ENCODE measurements at regions not wholly inside any gene's neighbourhood (a gene's known extent, or its start where the extent isn't known, plus 50 kb on each side); places are given as distances from the start of the nearest gene placed in this dataset.
"Not testable (repeated sequence)": the region's sequence is repeated elsewhere in the genome, so short reads cannot be mapped to it uniquely, and the experiment has no call there.

DNA sequence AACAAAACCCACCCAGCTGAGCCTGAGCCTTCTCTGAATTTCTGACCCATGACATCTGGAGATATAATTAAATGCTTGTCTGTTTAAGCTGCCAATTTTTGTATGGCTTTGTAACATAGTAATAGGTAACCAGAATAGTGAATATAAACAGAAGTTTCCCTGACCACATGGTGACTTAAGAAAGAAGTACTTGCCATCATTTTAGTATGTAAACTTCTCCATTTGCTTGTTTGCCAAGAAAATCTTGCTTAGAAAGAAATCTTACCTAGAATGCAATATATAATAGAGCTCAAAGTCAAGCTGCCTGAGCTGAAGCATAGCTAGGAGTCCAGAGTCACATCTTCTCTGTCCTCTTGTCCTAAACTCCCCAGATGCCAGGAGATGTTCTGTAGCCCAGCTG lies 117.0 kb downstream of the PCSK1 start:
- TF ChIP-seq, protein P1, sequence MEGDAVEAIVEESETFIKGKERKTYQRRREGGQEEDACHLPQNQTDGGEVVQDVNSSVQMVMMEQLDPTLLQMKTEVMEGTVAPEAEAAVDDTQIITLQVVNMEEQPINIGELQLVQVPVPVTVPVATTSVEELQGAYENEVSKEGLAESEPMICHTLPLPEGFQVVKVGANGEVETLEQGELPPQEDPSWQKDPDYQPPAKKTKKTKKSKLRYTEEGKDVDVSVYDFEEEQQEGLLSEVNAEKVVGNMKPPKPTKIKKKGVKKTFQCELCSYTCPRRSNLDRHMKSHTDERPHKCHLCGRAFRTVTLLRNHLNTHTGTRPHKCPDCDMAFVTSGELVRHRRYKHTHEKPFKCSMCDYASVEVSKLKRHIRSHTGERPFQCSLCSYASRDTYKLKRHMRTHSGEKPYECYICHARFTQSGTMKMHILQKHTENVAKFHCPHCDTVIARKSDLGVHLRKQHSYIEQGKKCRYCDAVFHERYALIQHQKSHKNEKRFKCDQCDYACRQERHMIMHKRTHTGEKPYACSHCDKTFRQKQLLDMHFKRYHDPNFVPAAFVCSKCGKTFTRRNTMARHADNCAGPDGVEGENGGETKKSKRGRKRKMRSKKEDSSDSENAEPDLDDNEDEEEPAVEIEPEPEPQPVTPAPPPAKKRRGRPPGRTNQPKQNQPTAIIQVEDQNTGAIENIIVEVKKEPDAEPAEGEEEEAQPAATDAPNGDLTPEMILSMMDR (IDR thresholded peaks at IDR 0.05) = no peak

DNA sequence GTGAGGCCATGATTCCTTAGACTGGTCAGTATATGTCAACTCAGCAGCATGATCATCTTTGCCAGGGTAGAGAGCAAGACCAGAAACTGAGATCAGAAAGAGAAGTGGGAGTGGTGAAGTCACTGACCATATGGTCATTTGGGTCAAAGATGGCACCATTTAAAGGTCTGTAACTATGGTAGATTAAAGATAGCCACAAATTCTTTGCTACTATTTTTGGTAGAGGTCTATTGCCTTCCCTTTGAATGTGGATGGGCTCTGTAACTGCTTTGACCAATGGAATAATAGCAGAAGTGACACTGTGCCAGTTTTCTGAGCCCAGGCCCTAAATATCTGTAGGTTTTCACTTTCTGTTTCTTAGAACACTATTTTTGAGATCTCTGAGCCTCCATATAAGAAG lies 117.6 kb downstream of the PCSK1 start:
- Histone ChIP-seq H3K36me3 (no peaks in the 10 kb centered on the region), H3K27me3 (replicated peaks; ENCODE audit: insufficient read depth) (no peaks in the 10 kb centered on the region), H3K4me1 (ENCODE audit: control insufficient read depth in 1 of 2, low read depth in 2 of 2) (peaks cover 0 to 8% of the 10 kb centered on the region in 2 donors), H3K9me3 (no peaks in the 10 kb centered on the region), H3K27ac (no peak overlapping the region), H3K4me3 (no peak overlapping the region)
- no peak for ATAC-seq (ENCODE audit: insufficient number of reproducible peaks, low FRiP score, low read depth)
- DNase-seq (ENCODE audit: low spot score) = no peak
- TF ChIP-seq, protein P1 (IDR thresholded peaks at IDR 0.05) = no peak

More for the DNA sequence above, 117.0 kb downstream of the PCSK1 start:
- H3K4me3 ChIP-seq = no peak overlapping the region
- H3K36me3 ChIP-seq = no peaks in the 10 kb centered on the region
- H3K27ac ChIP-seq = no peak overlapping the region
- no peak for ATAC-seq (ENCODE audit: insufficient number of reproducible peaks, low FRiP score, low read depth)
- H3K27me3 ChIP-seq (replicated peaks; ENCODE audit: insufficient read depth) = no peaks in the 10 kb centered on the region
- peaks cover 0 to 8% of the 10 kb centered on the region in 2 donors for H3K4me1 ChIP-seq (ENCODE audit: control insufficient read depth in 1 of 2, low read depth in 2 of 2)
- no peaks in the 10 kb centered on the region for H3K9me3 ChIP-seq
- DNase-seq (ENCODE audit: low spot score) = no peak

DNA sequence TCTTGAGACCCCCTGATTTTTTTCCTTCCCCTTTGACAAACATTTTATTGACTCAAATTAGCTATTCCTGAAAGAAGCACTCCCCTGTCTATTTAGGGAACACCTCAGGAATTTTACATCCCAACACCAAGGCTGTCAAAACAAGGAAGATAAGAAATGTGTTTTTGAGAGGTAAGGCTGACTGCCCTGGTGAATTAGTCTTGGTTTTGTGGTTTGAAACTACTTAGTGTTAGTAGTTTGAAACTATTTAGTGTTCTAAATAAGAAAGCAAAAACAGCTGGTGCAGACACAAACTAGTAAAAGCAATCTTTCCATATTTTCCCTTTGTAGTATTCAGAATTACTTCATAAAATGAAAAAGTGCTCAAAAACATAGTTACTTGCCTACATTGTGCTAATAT lies 120.7 kb downstream of the PCSK1 start:
- DNase-seq (ENCODE audit: low spot score) (no peak), ATAC-seq (ENCODE audit: insufficient number of reproducible peaks, low FRiP score, low read depth) (no peak)
- TF ChIP-seq, protein P1 (IDR thresholded peaks at IDR 0.05) = no peak
- Histone ChIP-seq H3K36me3 (no peaks in the 10 kb centered on the region), H3K27ac (no peak overlapping the region), H3K4me3 (no peak overlapping the region), H3K27me3 (replicated peaks; ENCODE audit: insufficient read depth) (no peaks in the 10 kb centered on the region), H3K4me1 (ENCODE audit: control insufficient read depth in 1 of 2, low read depth in 2 of 2) (peaks cover 0 to 8% of the 10 kb centered on the region in 2 donors), H3K9me3 (no peaks in the 10 kb centered on the region)

DNA sequence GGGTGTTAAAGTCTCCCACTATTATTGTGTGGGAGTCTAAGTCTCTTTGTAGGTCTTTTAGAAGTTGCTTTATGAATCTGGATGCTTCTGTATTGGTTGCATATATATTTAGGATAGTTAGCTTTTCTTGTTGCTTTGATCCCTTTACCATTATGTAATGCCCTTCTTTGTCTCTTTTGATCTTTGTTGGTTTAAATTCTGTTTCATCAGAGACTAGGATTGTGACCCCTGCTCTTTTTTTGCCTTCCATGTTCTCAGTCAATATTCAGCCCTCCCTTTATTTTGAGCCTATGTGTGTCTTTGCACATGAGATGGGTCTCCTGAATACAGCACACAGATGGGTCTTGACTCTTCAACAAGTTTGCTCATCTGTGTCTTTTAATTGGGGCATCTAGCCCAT lies 126.0 kb downstream of the PCSK1 start:
- H3K9me3 ChIP-seq; ATAC-seq (ENCODE audit: insufficient number of reproducible peaks, low FRiP score, low read depth); H3K27ac ChIP-seq; H3K4me3 ChIP-seq; H3K27me3 ChIP-seq (replicated peaks; ENCODE audit: insufficient read depth); H3K4me1 ChIP-seq (ENCODE audit: control insufficient read depth in 1 of 2, low read depth in 2 of 2); DNase-seq (ENCODE audit: low spot score); H3K36me3 ChIP-seq: not testable (repeated sequence)

DNA sequence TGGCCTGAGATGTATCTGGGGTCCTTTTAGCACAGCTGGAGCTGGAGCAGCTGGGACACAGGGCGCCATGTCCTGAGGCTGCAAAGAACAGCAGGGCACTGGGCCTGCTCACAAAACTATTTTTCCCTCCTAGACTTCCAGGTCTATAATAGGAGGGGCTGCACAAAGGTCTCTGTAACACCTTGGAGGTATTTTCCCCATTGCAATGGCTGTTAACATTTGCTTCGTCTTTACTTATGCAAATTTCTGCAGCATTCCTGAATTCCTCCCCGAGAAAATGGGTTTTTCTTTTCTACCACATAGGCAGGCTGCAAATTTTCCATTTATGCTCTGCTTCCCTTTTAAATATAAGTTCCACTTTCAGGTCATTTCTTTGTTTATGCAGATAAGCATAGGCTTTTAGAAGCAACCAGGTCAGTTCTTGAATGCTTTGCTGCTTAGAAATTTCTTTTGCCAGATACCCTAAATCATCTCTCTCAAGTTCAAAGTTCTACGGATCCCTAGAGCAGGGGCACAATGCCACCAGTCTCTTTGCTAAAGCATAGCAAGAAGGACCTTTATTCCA lies 130.8 kb downstream of the PCSK1 start:
- H3K36me3 ChIP-seq = no peaks in the 10 kb centered on the region
- no peaks in the 10 kb centered on the region for H3K27me3 ChIP-seq (replicated peaks; ENCODE audit: insufficient read depth)
- no peak overlapping the region for H3K27ac ChIP-seq
- H3K4me1 ChIP-seq (ENCODE audit: control insufficient read depth in 1 of 2, low read depth in 2 of 2) = peaks cover 11 to 14% of the 10 kb centered on the region in 2 donors
- DNase-seq (ENCODE audit: low spot score) (no peak), ATAC-seq (ENCODE audit: insufficient number of reproducible peaks, low FRiP score, low read depth) (no peak)
- TF ChIP-seq, protein P1 (IDR thresholded peaks at IDR 0.05) = no peak
- no peak overlapping the region for H3K4me3 ChIP-seq
- no peaks in the 10 kb centered on the region for H3K9me3 ChIP-seq

DNA sequence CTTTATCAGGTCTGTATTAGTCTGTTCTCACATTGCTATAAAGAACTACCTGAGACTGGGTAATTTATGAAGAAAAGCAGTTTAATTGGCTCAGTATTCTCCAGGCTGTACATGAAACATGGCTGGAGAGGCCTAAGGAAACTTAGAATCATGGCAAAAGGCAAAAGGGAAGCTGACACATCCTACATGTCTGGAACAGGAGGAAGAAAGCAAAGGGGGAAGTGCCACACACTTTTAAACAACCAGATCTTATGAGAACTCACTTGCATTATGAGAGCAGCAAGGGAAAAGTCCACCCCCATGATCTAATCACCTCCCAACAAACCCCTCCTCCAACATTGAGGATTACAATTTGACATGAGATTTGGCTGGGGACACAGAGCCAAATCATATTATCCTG lies 132.1 kb downstream of the PCSK1 start:
- Histone ChIP-seq H3K4me1 (ENCODE audit: control insufficient read depth in 1 of 2, low read depth in 2 of 2) (peaks cover 11 to 23% of the 10 kb centered on the region in 2 donors), H3K36me3 (no peaks in the 10 kb centered on the region), H3K27ac (no peak overlapping the region), H3K9me3 (no peaks in the 10 kb centered on the region), H3K4me3 (no peak overlapping the region), H3K27me3 (replicated peaks; ENCODE audit: insufficient read depth) (no peaks in the 10 kb centered on the region)
- TF ChIP-seq, protein P1 (IDR thresholded peaks at IDR 0.05) = no peak
- no peak for ATAC-seq (ENCODE audit: insufficient number of reproducible peaks, low FRiP score, low read depth)
- DNase-seq (ENCODE audit: low spot score) = no peak

Measured in thoracic aorta (tissue), 2 donors.